ENCODE measurements at regions not wholly inside any gene's neighbourhood (a gene's known extent, or its start where the extent isn't known, plus 50 kb on each side); places are given as distances from the start of the nearest gene placed in this dataset.

- 38 to 40% methylated on average over 2 of the region's 2 CpGs for WGBS, 2 donors
- no peaks in the 10 kb centered on the region for H3K4me1 ChIP-seq
- DNase-seq, result no peak
- H3K27ac ChIP-seq, result no peak overlapping the region
- no peaks in the 10 kb centered on the region for H3K36me3 ChIP-seq (ENCODE audit: low read depth, missing control alignments)
- H3K9me3 ChIP-seq, result no peaks in the 10 kb centered on the region
- intact Hi-C loops (cut with DNase I; ENCODE audit: low total_unique reads), result no loop called here
- no peak overlapping the region for H3K4me3 ChIP-seq
- no peaks in the 10 kb centered on the region for H3K27me3 ChIP-seq
- TF ChIP-seq, protein P1, sequence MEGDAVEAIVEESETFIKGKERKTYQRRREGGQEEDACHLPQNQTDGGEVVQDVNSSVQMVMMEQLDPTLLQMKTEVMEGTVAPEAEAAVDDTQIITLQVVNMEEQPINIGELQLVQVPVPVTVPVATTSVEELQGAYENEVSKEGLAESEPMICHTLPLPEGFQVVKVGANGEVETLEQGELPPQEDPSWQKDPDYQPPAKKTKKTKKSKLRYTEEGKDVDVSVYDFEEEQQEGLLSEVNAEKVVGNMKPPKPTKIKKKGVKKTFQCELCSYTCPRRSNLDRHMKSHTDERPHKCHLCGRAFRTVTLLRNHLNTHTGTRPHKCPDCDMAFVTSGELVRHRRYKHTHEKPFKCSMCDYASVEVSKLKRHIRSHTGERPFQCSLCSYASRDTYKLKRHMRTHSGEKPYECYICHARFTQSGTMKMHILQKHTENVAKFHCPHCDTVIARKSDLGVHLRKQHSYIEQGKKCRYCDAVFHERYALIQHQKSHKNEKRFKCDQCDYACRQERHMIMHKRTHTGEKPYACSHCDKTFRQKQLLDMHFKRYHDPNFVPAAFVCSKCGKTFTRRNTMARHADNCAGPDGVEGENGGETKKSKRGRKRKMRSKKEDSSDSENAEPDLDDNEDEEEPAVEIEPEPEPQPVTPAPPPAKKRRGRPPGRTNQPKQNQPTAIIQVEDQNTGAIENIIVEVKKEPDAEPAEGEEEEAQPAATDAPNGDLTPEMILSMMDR (IDR thresholded peaks at IDR 0.05), result no peak
- no peak for TF ChIP-seq POLR2A (IDR thresholded peaks at IDR 0.05)
Measured at GRCh38 chrY:21073079-21073478, 317.2 kb downstream of the RPS4Y2 start.

DNA sequence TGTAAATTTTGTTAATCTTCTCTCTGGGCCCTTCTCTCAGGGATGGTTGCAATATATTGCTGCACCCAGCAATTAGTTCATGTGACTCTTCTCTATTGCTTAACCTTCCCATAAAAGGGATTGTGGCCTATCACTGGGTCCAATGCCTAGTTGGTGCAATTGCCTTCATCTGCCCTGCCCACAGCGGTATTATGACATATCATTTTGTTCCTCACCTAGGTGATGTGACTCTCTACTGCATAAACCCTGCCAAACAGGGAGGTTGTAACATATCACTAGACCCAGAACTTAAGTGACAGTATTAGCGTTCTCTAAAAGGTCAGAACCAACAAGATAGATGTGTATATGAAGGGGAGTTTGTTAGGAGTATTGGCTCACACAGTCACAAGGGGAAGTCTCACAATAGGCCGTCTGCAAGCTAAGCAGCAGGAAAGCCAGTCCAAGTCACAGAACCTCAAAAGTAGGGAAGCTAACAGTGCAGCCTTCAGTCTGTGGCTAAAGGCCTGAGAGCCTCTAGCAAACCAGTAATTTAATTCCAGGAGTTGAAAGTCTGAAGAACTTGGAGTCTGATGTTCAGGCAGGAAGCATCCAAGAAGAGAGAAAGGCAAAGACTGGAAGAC is 317.8 kb downstream of the RPS4Y2 start:
- DNase-seq, result no peak
- H3K27ac ChIP-seq, result no peak overlapping the region
- TF ChIP-seq POLR2A (IDR thresholded peaks at IDR 0.05), result no peak
- TF ChIP-seq, protein P1 (IDR thresholded peaks at IDR 0.05), result no peak
- H3K4me1 ChIP-seq, result no peaks in the 10 kb centered on the region
- intact Hi-C loops (cut with DNase I; ENCODE audit: low total_unique reads), result no loop called here
- no peaks in the 10 kb centered on the region for H3K27me3 ChIP-seq
- no peaks in the 10 kb centered on the region for H3K36me3 ChIP-seq (ENCODE audit: low read depth, missing control alignments)
- no peaks in the 10 kb centered on the region for H3K9me3 ChIP-seq
- WGBS, 2 donors, result 51 to 70% methylated on average over 2 to 3 of the region's 3 CpGs
- H3K4me3 ChIP-seq, result no peak overlapping the region

- intact Hi-C loops (cut with DNase I; ENCODE audit: low total_unique reads), result no loop called here
- no peak for DNase-seq
Measured at GRCh38 chrY:21075658-21076057, 319.8 kb downstream of the RPS4Y2 start.

GRCh38 chrY:21079670-21080069 is 323.8 kb downstream of the RPS4Y2 start:
- no peaks in the 10 kb centered on the region for H3K4me1 ChIP-seq
- no peak overlapping the region for H3K4me3 ChIP-seq
- intact Hi-C loops (cut with DNase I; ENCODE audit: low total_unique reads), result no loop called here
- no peak overlapping the region for H3K27ac ChIP-seq
- no peaks in the 10 kb centered on the region for H3K9me3 ChIP-seq
- no peak for DNase-seq
- TF ChIP-seq POLR2A (IDR thresholded peaks at IDR 0.05), result no peak
- TF ChIP-seq, protein P1 (IDR thresholded peaks at IDR 0.05), result no peak
- H3K27me3 ChIP-seq, result no peaks in the 10 kb centered on the region
- WGBS, 2 donors, result 56 to 77% methylated on average over 2 of the region's 2 CpGs
- no peaks in the 10 kb centered on the region for H3K36me3 ChIP-seq (ENCODE audit: low read depth, missing control alignments)

More at GRCh38 chrY:21075658-21076057, 319.8 kb downstream of the RPS4Y2 start:
- Histone ChIP-seq H3K27me3 (no peaks in the 10 kb centered on the region), H3K9me3 (no peaks in the 10 kb centered on the region), H3K4me3 (no peak overlapping the region), H3K36me3 (ENCODE audit: low read depth, missing control alignments) (no peaks in the 10 kb centered on the region), H3K27ac (no peak overlapping the region), H3K4me1 (no peaks in the 10 kb centered on the region)
- 44 to 47% methylated on average over 3 of the region's 3 CpGs for WGBS, 2 donors
- TF ChIP-seq POLR2A (IDR thresholded peaks at IDR 0.05), result no peak
- TF ChIP-seq, protein P1 (IDR thresholded peaks at IDR 0.05), result no peak
